IMR-90 (cell line): ENCODE measurements at regions not wholly inside any gene's neighbourhood (a gene's known extent, or its start where the extent isn't known, plus 50 kb on each side); places are given as distances from the start of the nearest gene placed in this dataset.

Experiments used
- ATAC-seq: fragments of 200-7000 bp; cut with Tn5 transposase; 2 replicates; pipeline ENCODE4 v1.9.1; 2020; ENCODE audit warnings: low read depth, mild to moderate bottlenecking, moderate library complexity
- BruUV-seq: library from RNA; stranded (reverse); fragments of 400-500 nt; replicated peaks from 2 replicates; lab custom pipeline; 2021; lab: Mats Ljungman, UMichigan
- CTCF ChIA-PET: fragments of 300-600 bp; formaldehyde crosslinking; extraction: SDS; loops from one replicate; lab custom pipeline; 2021; ENCODE audit warnings: antibody characterized with exemption; lab: Yijun Ruan, JAX
- POLR2A ChIA-PET: fragments of 300-600 bp; sonication (Branson Sonifier 250); formaldehyde crosslinking; loops from one replicate; lab custom pipeline; 2022; ENCODE audit warnings: antibody characterized with exemption; ENCODE audit not compliant: unreplicated experiment; lab: Charles Lee
- DNase-seq: peaks from one replicate; pipeline ENCODE4 v3.0.0; 2013
- H2AFZ ChIP-seq: replicated peaks from 2 replicates; pipeline ENCODE3; 2013; ENCODE audit warnings: low read length, mild to moderate bottlenecking; ENCODE audit not compliant: poor library complexity
- H2AK5ac ChIP-seq: 2 replicates; pipeline ENCODE4 v1.6.1; 2013; ENCODE audit warnings: low read depth, low read length, inconsistent platforms
- H2AK9ac ChIP-seq: replicated peaks from 2 replicates; pipeline ENCODE3; 2013; ENCODE audit warnings: mild to moderate bottlenecking, low read depth, low read length, moderate library complexity; ENCODE audit not compliant: poor library complexity
- H2BK120ac ChIP-seq: 2 replicates; pipeline ENCODE4 v1.6.1; 2013; ENCODE audit warnings: low read depth, low read length, inconsistent platforms
- H2BK15ac ChIP-seq: 3 replicates; pipeline ENCODE4 v1.6.1; 2013; ENCODE audit warnings: low read depth, low read length, inconsistent platforms
- H2BK20ac ChIP-seq: 2 replicates; pipeline ENCODE4 v1.6.1; 2013; ENCODE audit warnings: low read depth, mild to moderate bottlenecking, inconsistent platforms, low read length, moderate library complexity
- H2BK5ac ChIP-seq: 2 replicates; pipeline ENCODE4 v1.6.1; 2013; ENCODE audit warnings: mild to moderate bottlenecking, low read depth, low read length, inconsistent platforms; ENCODE audit not compliant: poor library complexity, severe bottlenecking
- H3K14ac ChIP-seq: replicated peaks from 2 replicates; pipeline ENCODE4 v1.6.1; 2013; ENCODE audit warnings: low read depth, low read length, inconsistent platforms
- H3K18ac ChIP-seq: 2 replicates; pipeline ENCODE4 v1.6.1; 2013; ENCODE audit warnings: low read depth, low read length, control low read depth
- H3K23ac ChIP-seq: 2 replicates; pipeline ENCODE4 v1.6.1; 2013; ENCODE audit warnings: low read depth, low read length, inconsistent platforms
- H3K27ac ChIP-seq: 2 replicates; pipeline ENCODE4 v1.5.1; 2013; ENCODE audit warnings: mild to moderate bottlenecking, control low read depth, low read length; ENCODE audit not compliant: insufficient read depth
- H3K27me3 ChIP-seq: 2 replicates; pipeline ENCODE4 v1.6.1; 2013; ENCODE audit warnings: low read length; ENCODE audit not compliant: control insufficient read depth, insufficient read depth
- H3K36me3 ChIP-seq: 2 replicates; pipeline ENCODE4 v1.6.1; 2013; ENCODE audit warnings: low read length, mixed read lengths; ENCODE audit not compliant: control insufficient read depth, insufficient read depth
- H3K4ac ChIP-seq: 2 replicates; pipeline ENCODE4 v1.6.1; 2013; ENCODE audit warnings: low read depth, low read length, inconsistent platforms
- H3K4me1 ChIP-seq: 2 replicates; pipeline ENCODE4 v1.6.1; 2013; ENCODE audit warnings: low read length, mixed read lengths; ENCODE audit not compliant: control insufficient read depth, insufficient read depth
- H3K4me2 ChIP-seq: 2 replicates; pipeline ENCODE4 v1.6.1; 2013; ENCODE audit warnings: low read depth, mild to moderate bottlenecking, control low read depth, low read length, moderate library complexity
- H3K4me3 ChIP-seq: 2 replicates; pipeline ENCODE4 v1.5.1; 2013; ENCODE audit warnings: low read depth, mild to moderate bottlenecking, control low read depth, low read length, moderate library complexity; ENCODE audit not compliant: insufficient read depth
- H3K56ac ChIP-seq: 2 replicates; pipeline ENCODE4 v1.6.1; 2013; ENCODE audit warnings: low read length, inconsistent platforms; ENCODE audit not compliant: insufficient read depth; ENCODE audit errors: extremely low read depth
- H3K79me1 ChIP-seq, 2 experiments: 2 replicates each; pipeline ENCODE4 v1.6.1; 2013; ENCODE audit warnings: low read length in 2 of 2, inconsistent platforms in 1 of 2, low read depth in 1 of 2
- H3K9ac ChIP-seq: 2 replicates; pipeline ENCODE4 v1.6.1; 2013; ENCODE audit warnings: low read depth, low read length, control low read depth
- H3K9me1 ChIP-seq: 2 replicates; pipeline ENCODE4 v1.6.1; 2013; ENCODE audit warnings: low read length, inconsistent platforms; ENCODE audit not compliant: insufficient read depth
- H3K9me3 ChIP-seq: 2 replicates; pipeline ENCODE4 v1.6.1; 2013; ENCODE audit warnings: low read length; ENCODE audit not compliant: control insufficient read depth, insufficient read depth
- H4K20me1 ChIP-seq: 2 replicates; pipeline ENCODE4 v1.6.1; 2013; ENCODE audit warnings: low read length, inconsistent platforms; ENCODE audit not compliant: insufficient read depth
- H4K5ac ChIP-seq: 2 replicates; pipeline ENCODE4 v1.6.1; 2013; ENCODE audit warnings: mild to moderate bottlenecking, low read depth, low read length, control low read depth
- H4K8ac ChIP-seq, 2 experiments: 2 replicates each; pipeline ENCODE4 v1.6.1; 2013; ENCODE audit warnings: low read depth in 2 of 2, low read length in 2 of 2, control low read depth in 1 of 2, inconsistent platforms in 1 of 2
- H4K91ac ChIP-seq: 2 replicates; pipeline ENCODE4 v1.6.1; 2013; ENCODE audit warnings: low read depth, low read length, inconsistent platforms; ENCODE audit not compliant: insufficient read depth
- BHLHE40 ChIP-seq: fragments of 150-350 bp; IDR thresholded peaks from 2 replicates; pipeline ENCODE4 v1.6.1; 2016; ENCODE audit warnings: mild to moderate bottlenecking, low read depth, low read length
- CEBPB ChIP-seq: IDR thresholded peaks from 2 replicates; pipeline ENCODE4 v1.6.1; 2012; ENCODE audit warnings: low read depth, low read length, improper control_type of control experiment
- CHD1 ChIP-seq: IDR thresholded peaks from 2 replicates; pipeline ENCODE4 v1.6.1; 2012; ENCODE audit warnings: low read depth, low read length, improper control_type of control experiment
- CTCF ChIP-seq: conservative IDR thresholded peaks from 2 replicates; pipeline ENCODE4 v1.5.1; 2012; ENCODE audit warnings: mild to moderate bottlenecking, low read depth, low read length, improper control_type of control experiment
- ELK1 ChIP-seq: fragments of 150-350 bp; IDR thresholded peaks from 2 replicates; pipeline ENCODE4 v1.6.1; 2016; ENCODE audit warnings: low read depth, mild to moderate bottlenecking, low read length, moderate library complexity, borderline replicate concordance
- FOS ChIP-seq: fragments of 150-350 bp; IDR thresholded peaks from 2 replicates; pipeline ENCODE4 v1.6.1; 2016; ENCODE audit warnings: low read depth, low read length
- MAFK ChIP-seq: IDR thresholded peaks from 2 replicates; pipeline ENCODE4 v1.6.1; 2012; ENCODE audit warnings: low read depth, low read length, improper control_type of control experiment
- MAZ ChIP-seq: IDR thresholded peaks from 2 replicates; pipeline ENCODE4 v1.6.1; 2012; ENCODE audit warnings: low read depth, mild to moderate bottlenecking, low read length, improper control_type of control experiment, moderate library complexity, borderline replicate concordance
- MXI1 ChIP-seq: IDR thresholded peaks from 2 replicates; pipeline ENCODE4 v1.6.1; 2012; ENCODE audit warnings: low read depth, mild to moderate bottlenecking, low read length, moderate library complexity, borderline replicate concordance
- NFE2L2 ChIP-seq: fragments of 150-350 bp; IDR thresholded peaks from 2 replicates; pipeline ENCODE4 v1.6.1; 2016; ENCODE audit warnings: low read depth, mild to moderate bottlenecking, low read length
- POLR2A ChIP-seq: IDR thresholded peaks from 2 replicates; pipeline ENCODE4 v1.6.1; 2012; ENCODE audit warnings: mild to moderate bottlenecking, low read depth, low read length
- RAD21 ChIP-seq: IDR thresholded peaks from 2 replicates; pipeline ENCODE4 v1.6.1; 2012; ENCODE audit warnings: low read length, improper control_type of control experiment
- RCOR1 ChIP-seq: IDR thresholded peaks from 2 replicates; pipeline ENCODE4 v1.6.1; 2012; ENCODE audit warnings: mild to moderate bottlenecking, low read length, improper control_type of control experiment; ENCODE audit not compliant: insufficient replicate concordance
- RFX5 ChIP-seq: IDR thresholded peaks from 2 replicates; pipeline ENCODE4 v1.8.0; 2012; ENCODE audit warnings: low read depth, mild to moderate bottlenecking, low read length, moderate library complexity
- SMC3 ChIP-seq: fragments of 150-350 bp; IDR thresholded peaks from 2 replicates; pipeline ENCODE4 v1.6.1; 2016; ENCODE audit warnings: low read depth, mild to moderate bottlenecking, antibody characterized with exemption, low read length, moderate library complexity
- USF2 ChIP-seq: fragments of 150-350 bp; IDR thresholded peaks from 2 replicates; pipeline ENCODE4 v1.6.1; 2017; ENCODE audit warnings: mild to moderate bottlenecking, antibody characterized with exemption, low read length, low read depth
- WGBS, 2 experiments: methylation state at CpG; one replicate each; pipeline versions ENCODE4 v1.1.5 to v1.1.7; 2013; ENCODE audit warnings: missing lambda C conversion rate in 2 of 2; ENCODE audit not compliant: insufficient read length in 1 of 2; ENCODE audit errors: extremely low coverage in 2 of 2; 5-methylcytosine and 5-hydroxymethylcytosine counted together
- dilution Hi-C: fragments of 300-500 bp; cut with HindIII; formaldehyde crosslinking; loops from one replicate; pipeline ENCODE4 v1.14.3; 2018; ENCODE audit warnings: low sequenced_read_pairs; ENCODE audit not compliant: unreplicated experiment
- in situ Hi-C: fragments of 300-500 bp; cut with MboI; formaldehyde crosslinking; loops from 3 replicates; pipeline ENCODE4 v1.14.3; 2019; ENCODE audit warnings: low sequenced_read_pairs, inconsistent platforms, mixed read lengths
- intact Hi-C: fragments of 100-400 bp; cut with micrococcal nuclease; formaldehyde crosslinking; loops from 2 replicates; pipeline ENCODE4 v1.10.0; 2022

- no peak overlapping the region for H3K18ac ChIP-seq
- no peak overlapping the region for H4K5ac ChIP-seq
- H3K9me1 ChIP-seq: peaks cover under 1% of the 10 kb centered on the region; the same call in 1 of the 2 replicates
- dilution Hi-C loops: no loop called here
- no peak overlapping the region for H3K56ac ChIP-seq
- no peak overlapping the region for H2BK5ac ChIP-seq
- H2AFZ ChIP-seq: no peak overlapping the region
- no peaks in the 10 kb centered on the region for H3K9me3 ChIP-seq
- no CpG with 5 or more reads among the region's 2 CpGs for WGBS, 2 experiments
- H3K14ac ChIP-seq: no peak overlapping the region
- intact Hi-C loops: no loop called here
- DNase-seq (no peak), ATAC-seq (no peak)
- no peaks in the 10 kb centered on the region for H3K79me1 ChIP-seq
- H3K4me2 ChIP-seq: no peak overlapping the region
- no peak overlapping the region for H2BK15ac ChIP-seq
- no peak overlapping the region for H3K23ac ChIP-seq
- no peak overlapping the region for H4K8ac ChIP-seq
- no peaks in the 10 kb centered on the region for H3K4me1 ChIP-seq
- H2AK5ac ChIP-seq: no peak overlapping the region
- no peak overlapping the region for H4K91ac ChIP-seq
- H3K27ac ChIP-seq: no peak overlapping the region
- no peak overlapping the region for H3K4me3 ChIP-seq
- ChIA-PET CTCF (interaction anchor here (0.6 kb wide), 1 partner anchor 261 kb away, joined by 4 read pairs; no protein-coding TSS in a partner anchor), POLR2A (no interaction called here)
- H2BK120ac ChIP-seq: no peak overlapping the region
- BruUV-seq: no TSS peak
- no peaks in the 10 kb centered on the region for H3K27me3 ChIP-seq
- no peak overlapping the region for H3K9ac ChIP-seq
- no peak overlapping the region for H2BK20ac ChIP-seq
- H4K20me1 ChIP-seq: no peaks in the 10 kb centered on the region
- no peak for TF ChIP-seq MAFK
- TF ChIP-seq CTCF: no peak
- no peak for TF ChIP-seq ELK1
- TF ChIP-seq NFE2L2: no peak
- TF ChIP-seq CHD1: no peak
- TF ChIP-seq RFX5: no peak
- no peak for TF ChIP-seq SMC3
- no peak for TF ChIP-seq BHLHE40
- no peak for TF ChIP-seq CEBPB
- no peak for TF ChIP-seq POLR2A
- TF ChIP-seq FOS: no peak
- no peak for TF ChIP-seq RAD21
- no peak for TF ChIP-seq USF2
- TF ChIP-seq MXI1: no peak
- TF ChIP-seq MAZ: no peak
- TF ChIP-seq RCOR1: no peak
- H3K36me3 ChIP-seq: no peaks in the 10 kb centered on the region
- no peak overlapping the region for H3K4ac ChIP-seq
- in situ Hi-C loops: loop anchor here (25.0 kb wide), 2 partner anchors 402 to 1052 kb away; no protein-coding TSS in a partner anchor
- no peak overlapping the region for H2AK9ac ChIP-seq
These were observed 141.3 kb upstream of the EPB41L4A start for GRCh38 chr5:112560371-112560770.
